Renal pelvis (tissue), 1 donor: ENCODE measurements at regions not wholly inside any gene's neighbourhood (a gene's known extent, or its start where the extent isn't known, plus 50 kb on each side); places are given as distances from the start of the nearest gene placed in this dataset.

Experiments used
- DNase-seq: peaks from one replicate; pipeline ENCODE4 v3.0.0-alpha.2; 2013

DNA sequence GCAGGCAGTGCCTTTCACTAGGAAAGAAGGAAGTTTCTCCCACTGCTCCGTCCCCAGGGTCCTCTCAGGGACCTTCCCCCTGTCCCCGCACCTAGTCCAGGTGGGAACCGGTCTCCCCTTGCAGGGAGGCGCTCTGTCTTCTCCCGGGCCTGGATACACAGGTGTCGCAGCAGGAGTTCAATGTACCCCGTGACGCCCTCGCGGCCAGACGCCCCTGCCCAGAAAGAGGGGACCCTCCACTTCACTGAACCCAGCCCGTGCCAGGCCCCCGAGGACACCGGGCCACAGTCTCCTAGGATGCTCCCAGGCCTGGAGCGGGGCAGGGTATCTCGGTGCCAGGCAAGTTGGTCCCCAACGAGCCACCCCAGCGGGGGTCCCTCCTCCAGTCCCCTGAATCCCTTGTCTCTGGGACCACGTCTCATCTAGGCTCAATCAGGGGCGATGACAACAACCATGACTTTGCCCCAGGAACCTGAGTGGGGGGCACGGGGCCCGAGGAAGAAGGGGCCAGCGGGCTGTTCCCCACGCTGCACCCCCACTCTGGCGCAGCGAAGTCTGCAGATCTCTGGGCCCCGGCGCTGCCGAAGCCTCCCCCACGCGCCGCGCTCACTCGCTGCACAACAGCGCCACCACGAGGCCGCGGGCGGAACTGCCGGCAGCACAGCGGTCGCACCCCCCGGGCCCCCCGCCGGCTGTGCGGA lies 103.0 kb downstream of the EDN3 start:
- peak; percentile 46 for DNase-seq

DNA sequence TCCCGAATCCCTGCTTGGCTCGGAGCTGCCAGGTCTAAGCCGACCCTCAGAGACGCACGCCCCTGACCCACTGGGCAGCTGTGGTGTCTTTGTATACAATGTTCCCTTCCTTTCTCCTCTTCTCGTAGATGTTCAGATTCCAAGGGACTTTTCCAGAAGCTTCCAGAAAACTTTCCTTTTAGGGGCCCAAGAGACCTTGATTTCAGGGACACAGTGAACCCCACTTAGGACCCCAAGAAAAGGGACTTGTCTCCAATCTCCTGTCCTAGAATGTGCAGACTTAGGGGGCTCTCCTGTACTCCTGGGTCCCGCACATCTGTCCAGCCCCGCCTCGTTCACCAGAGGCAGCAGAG lies 103.5 kb downstream of the EDN3 start:
- no peak for DNase-seq

GRCh38 chr20:59404749-59405148 lies 104.3 kb downstream of the EDN3 start:
- no peak for DNase-seq

GRCh38 chr20:59405226-59406200 lies 105.1 kb downstream of the EDN3 start:
- DNase-seq: no peak

- no peak for DNase-seq
These were observed 106.0 kb downstream of the EDN3 start for GRCh38 chr20:59406446-59406845.

GRCh38 chr20:59411170-59411569 lies 110.8 kb downstream of the EDN3 start:
- no peak for DNase-seq

DNA sequence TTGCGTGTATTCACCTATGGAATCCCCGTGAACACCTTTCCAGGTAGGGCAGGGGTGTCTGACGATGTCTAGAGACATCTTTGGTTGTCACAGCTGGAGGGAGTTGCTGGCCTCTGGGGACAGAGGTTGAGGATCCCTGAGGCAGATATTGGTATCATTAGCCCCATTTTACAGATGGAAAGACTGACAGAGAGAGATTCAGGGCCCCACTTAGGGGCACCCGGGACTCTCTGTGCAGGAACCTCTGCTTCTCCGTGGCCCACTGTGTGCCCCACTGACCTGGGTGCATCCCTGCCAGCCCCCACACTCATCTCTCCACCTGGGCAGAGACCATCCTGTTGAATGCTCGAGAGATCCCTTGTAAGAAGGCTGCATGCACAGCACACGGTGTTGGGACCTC lies 111.2 kb downstream of the EDN3 start:
- DNase-seq: no peak

GRCh38 chr20:59412181-59412580 lies 111.8 kb downstream of the EDN3 start:
- no peak for DNase-seq

- no peak for DNase-seq
These were observed 112.5 kb downstream of the EDN3 start for GRCh38 chr20:59412875-59413284.

GRCh38 chr20:59413326-59413865 lies 113.0 kb downstream of the EDN3 start:
- DNase-seq: no peak

DNA sequence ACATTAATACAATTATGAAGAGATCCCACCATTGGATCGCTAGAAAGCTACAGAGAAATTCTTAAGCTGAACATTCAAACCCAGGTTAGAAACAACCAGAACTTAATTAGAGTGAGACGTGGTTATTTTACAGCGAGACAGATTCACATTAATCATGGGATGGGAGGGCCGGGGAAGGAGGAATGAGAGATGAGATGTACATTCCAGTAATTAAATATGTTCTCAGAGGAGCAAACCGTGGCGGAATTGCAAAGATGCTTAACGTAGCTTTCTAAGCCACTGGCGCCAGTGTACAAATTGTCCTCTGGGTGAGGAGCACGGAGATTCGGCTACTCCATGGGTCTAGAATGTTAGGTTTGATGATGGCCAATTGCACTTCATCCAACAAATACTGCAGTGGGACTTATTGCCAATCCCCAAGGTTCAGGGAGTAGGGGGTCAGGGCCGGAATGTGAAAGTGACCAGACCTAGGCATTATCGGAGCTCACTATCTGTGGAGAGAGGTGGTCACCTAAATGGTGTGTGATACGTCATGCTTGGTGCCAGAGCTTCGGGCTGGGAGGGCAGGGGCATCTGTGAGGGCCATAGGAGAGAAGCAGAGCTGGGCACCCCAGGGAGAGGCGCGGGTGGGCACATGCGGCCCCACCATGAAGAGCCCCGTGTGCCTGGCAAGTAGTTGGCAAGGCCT lies 114.7 kb downstream of the EDN3 start:
- no peak for DNase-seq

- no peak for DNase-seq
These were observed 116.5 kb downstream of the EDN3 start for GRCh38 chr20:59416916-59417315.

GRCh38 chr20:59421089-59421488 lies 120.7 kb downstream of the EDN3 start:
- no peak for DNase-seq

DNA sequence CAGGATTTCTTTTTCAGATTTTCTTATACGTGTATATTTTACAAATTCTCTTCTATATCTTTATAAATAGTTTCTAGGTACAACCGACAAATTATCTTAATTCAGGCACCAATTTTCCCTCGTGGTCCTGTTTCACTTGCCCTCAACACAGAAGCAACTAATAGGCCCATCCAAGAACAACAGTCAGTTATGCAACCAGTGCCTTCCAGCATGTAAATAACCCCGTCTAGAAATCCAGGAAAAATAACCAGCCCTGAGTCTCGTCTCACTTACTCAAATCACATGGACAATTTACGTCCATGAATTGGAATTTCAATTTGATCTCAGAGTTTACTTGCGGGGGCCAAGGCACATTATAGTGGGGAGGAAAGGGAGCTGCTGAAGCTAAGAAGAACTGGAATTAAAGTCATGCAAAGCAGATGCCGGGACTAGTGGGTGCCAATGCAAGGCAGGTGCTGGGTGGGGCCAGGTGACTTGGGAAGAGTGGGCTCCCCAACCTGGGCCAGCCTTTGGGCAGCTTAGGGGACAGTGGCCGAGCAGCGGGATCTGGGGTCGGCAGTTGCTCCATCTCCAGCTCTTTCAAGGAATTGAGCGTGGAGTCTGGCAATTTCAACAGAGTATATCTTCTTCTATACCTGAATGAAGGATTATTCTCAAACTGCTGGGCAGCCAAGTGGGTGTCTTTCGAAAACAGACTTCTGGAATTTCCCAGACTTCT lies 121.7 kb downstream of the EDN3 start:
- no peak for DNase-seq

GRCh38 chr20:59422872-59423544 lies 122.6 kb downstream of the EDN3 start:
- DNase-seq: no peak

- no peak for DNase-seq
These were observed 124.6 kb downstream of the EDN3 start for GRCh38 chr20:59424976-59425375.

GRCh38 chr20:59425572-59425971 lies 125.2 kb downstream of the EDN3 start:
- DNase-seq: no peak

- no peak for DNase-seq
These were observed 127.6 kb downstream of the EDN3 start for GRCh38 chr20:59428006-59428405.

- no peak for DNase-seq
These were observed 128.2 kb downstream of the EDN3 start for GRCh38 chr20:59428441-59429205.

DNA sequence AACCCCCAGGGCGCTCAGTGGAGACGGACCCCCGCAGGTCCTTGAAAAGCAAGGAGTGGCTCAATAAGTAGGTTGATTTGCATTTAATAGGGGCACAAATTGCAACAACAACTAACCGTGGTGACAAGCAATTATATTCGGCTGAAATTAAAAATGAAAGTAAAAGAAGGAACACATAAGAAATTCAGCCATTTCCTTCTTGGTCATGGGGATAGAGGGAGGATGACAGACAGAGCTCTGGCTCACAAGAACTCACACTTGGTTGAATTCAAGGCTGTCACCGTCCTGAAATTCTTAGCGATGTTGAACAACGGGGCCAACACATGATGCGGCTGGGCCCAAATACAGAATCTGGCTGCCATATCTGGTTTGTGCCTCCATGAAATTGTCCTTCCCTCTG lies 129.0 kb downstream of the EDN3 start:
- DNase-seq: no peak
